ENCODE measurements at regions not wholly inside any gene's neighbourhood (a gene's known extent, or its start where the extent isn't known, plus 50 kb on each side); places are given as distances from the start of the nearest gene placed in this dataset.

DNA sequence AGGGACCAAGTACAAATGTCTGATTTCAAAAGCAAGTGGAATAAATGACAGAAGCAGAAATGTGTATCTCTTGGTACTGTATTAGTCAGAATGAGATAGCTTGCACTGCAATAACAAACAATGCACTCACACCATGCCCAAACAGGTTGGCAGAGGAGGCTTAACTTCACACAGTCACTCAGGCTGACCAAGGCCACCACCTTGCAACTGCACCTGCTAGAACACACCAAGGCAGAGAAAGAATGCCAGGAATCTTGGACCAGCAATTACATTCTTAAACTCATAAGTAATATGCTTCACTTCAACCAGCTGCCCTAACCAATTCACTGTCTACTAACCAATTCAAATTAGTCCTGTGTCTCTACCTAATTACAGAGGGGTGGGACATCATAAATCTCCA, 378.3 kb downstream of the BCL11B start:
- Mint-ChIP-seq H3K36me3 (ENCODE audit: low read depth) (no peaks in the 10 kb centered on the region), H3K27ac (no peak overlapping the region), H3K4me1 (ENCODE audit: low read depth) (no peaks in the 10 kb centered on the region), H3K9me3 (peaks cover 24% of the 10 kb centered on the region), H3K4me3 (no peak overlapping the region), H3K27me3 (ENCODE audit: insufficient read depth) (peaks cover 8% of the 10 kb centered on the region)
- TF ChIP-seq, protein P1, sequence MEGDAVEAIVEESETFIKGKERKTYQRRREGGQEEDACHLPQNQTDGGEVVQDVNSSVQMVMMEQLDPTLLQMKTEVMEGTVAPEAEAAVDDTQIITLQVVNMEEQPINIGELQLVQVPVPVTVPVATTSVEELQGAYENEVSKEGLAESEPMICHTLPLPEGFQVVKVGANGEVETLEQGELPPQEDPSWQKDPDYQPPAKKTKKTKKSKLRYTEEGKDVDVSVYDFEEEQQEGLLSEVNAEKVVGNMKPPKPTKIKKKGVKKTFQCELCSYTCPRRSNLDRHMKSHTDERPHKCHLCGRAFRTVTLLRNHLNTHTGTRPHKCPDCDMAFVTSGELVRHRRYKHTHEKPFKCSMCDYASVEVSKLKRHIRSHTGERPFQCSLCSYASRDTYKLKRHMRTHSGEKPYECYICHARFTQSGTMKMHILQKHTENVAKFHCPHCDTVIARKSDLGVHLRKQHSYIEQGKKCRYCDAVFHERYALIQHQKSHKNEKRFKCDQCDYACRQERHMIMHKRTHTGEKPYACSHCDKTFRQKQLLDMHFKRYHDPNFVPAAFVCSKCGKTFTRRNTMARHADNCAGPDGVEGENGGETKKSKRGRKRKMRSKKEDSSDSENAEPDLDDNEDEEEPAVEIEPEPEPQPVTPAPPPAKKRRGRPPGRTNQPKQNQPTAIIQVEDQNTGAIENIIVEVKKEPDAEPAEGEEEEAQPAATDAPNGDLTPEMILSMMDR (IDR thresholded peaks at IDR 0.05): no peak
- no peak for DNase-seq

DNA sequence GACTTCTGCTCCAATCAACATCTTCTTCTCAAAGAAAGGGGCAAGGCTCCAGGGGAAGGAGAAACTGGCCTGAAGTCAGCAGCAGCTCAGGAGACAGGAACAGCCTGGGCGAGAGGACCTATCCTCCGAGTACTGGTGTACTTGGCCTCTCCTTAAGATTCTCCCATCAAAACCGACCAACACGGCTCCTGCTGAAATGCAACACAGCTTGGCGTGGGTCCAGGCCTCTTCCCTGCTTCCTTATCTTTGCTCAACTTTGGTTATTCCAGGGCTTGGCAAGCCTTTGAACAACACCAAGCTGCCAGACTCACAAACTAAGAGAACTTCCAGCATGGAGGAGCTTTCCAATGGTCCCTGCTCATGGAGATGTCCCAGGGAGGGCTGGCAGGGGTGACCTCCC, 377.4 kb downstream of the BCL11B start:
- H3K9me3 Mint-ChIP-seq: peaks cover 16% of the 10 kb centered on the region
- H3K27ac Mint-ChIP-seq: no peak overlapping the region
- peaks cover 7% of the 10 kb centered on the region for H3K27me3 Mint-ChIP-seq (ENCODE audit: insufficient read depth)
- no peak overlapping the region for H3K4me3 Mint-ChIP-seq
- no peak for DNase-seq
- H3K4me1 Mint-ChIP-seq (ENCODE audit: low read depth): no peaks in the 10 kb centered on the region
- TF ChIP-seq, protein P1 (IDR thresholded peaks at IDR 0.05): no peak
- no peaks in the 10 kb centered on the region for H3K36me3 Mint-ChIP-seq (ENCODE audit: low read depth)

DNA sequence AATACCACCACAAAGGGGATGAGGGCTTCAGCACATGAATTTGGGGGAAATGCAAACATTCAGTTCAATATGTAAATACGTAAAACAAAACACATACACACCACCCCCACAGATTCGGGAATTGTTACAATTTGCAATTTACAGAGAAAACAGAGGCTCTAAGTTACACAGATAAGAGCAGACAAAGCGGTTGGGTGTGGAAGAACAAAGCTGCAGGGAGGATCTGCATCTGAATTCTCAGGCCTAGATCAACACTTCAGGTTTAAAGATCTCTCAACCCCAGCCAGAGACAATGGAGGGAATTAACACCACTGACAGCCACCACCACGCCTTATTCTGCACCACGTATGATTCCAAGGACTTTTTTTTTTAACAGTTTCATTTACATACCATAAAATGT, 375.5 kb downstream of the BCL11B start:
- Mint-ChIP-seq H3K4me1 (ENCODE audit: low read depth) (no peaks in the 10 kb centered on the region), H3K27me3 (ENCODE audit: insufficient read depth) (peaks cover 12% of the 10 kb centered on the region), H3K27ac (no peak overlapping the region), H3K9me3 (peaks cover 24% of the 10 kb centered on the region), H3K4me3 (no peak overlapping the region), H3K36me3 (ENCODE audit: low read depth) (no peaks in the 10 kb centered on the region; the same call in 1 of the 2 replicates)
- TF ChIP-seq, protein P1 (IDR thresholded peaks at IDR 0.05): no peak
- no peak for DNase-seq

DNA sequence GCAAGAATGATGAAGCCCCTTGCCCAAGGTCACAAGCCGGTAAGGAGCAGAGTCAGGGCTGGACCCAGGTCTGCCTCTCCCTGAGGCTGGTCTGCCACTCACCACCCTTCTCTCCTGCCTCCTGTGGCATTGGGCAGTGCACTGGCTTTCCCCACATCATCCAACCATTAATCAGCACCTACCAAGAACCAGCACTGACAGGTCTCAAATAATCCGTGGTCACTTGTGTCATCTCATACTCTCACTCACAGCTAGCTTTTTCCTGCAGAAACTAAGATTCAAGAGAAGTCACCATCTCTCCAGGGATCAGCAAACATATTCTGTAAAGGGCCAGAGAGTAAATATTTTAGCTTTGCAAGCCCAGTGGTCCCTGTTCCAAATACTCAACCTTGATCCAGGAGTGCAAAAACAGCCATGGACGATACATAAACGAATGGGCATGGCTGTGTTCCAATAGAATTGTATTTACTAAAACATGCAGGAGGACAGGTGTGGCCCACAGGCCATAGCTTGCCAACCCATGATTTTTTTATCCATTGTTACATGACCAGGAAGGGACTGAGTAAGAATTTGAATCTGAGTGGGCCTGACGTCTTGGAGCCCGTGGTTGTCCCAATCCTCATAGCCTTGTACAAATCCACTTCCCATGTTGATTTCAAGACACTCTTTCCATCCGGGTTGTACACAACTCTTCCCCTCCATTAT, 374.2 kb downstream of the BCL11B start:
- H3K4me3 Mint-ChIP-seq: no peak overlapping the region

DNA sequence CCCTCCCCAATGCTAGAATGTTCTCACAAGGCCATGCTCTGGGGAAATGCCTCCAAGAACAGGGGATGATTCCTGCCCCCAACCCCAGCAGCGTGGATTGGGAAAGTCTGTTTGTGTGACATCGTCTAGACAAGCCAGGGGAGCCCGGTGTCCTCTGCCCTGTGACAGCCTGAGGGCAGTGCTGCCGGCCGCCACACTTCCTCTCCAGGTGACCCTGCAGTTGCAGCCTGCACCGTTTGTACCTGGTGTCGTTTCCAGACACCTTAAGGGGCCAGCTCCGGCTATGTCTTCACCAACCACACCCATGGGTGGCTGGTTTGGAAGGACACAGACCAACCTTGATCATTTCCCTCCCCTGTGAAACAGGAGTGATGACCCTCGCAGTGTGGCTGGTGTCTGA, 372.6 kb downstream of the BCL11B start:
- Mint-ChIP-seq H3K36me3 (ENCODE audit: low read depth) (no peaks in the 10 kb centered on the region; the same call in 1 of the 2 replicates), H3K27me3 (ENCODE audit: insufficient read depth) (peaks cover 12% of the 10 kb centered on the region), H3K4me3 (no peak overlapping the region), H3K9me3 (peaks cover 29% of the 10 kb centered on the region), H3K27ac (no peak overlapping the region), H3K4me1 (ENCODE audit: low read depth) (no peaks in the 10 kb centered on the region)
- DNase-seq: no peak
- TF ChIP-seq, protein P1 (IDR thresholded peaks at IDR 0.05): no peak

More for the DNA sequence above, 374.2 kb downstream of the BCL11B start:
- Mint-ChIP-seq H3K4me1 (ENCODE audit: low read depth) (no peaks in the 10 kb centered on the region), H3K27me3 (ENCODE audit: insufficient read depth) (peaks cover 9% of the 10 kb centered on the region), H3K36me3 (ENCODE audit: low read depth) (no peaks in the 10 kb centered on the region; the same call in 1 of the 2 replicates), H3K27ac (no peak overlapping the region), H3K9me3 (peaks cover 37% of the 10 kb centered on the region)
- TF ChIP-seq, protein P1 (IDR thresholded peaks at IDR 0.05): no peak
- no peak for DNase-seq
